Testis (tissue), 2 donors: ENCODE measurements at regions not wholly inside any gene's neighbourhood (a gene's known extent, or its start where the extent isn't known, plus 50 kb on each side); places are given as distances from the start of the nearest gene placed in this dataset.

Experiments used
- DNase-seq: peaks from one replicate; pipeline ENCODE4 v3.0.0-alpha.2; 2019
- H3K27ac ChIP-seq, 2 donors: fragments of 200-600 bp; sonication (generic); one replicate each; pipeline ENCODE4 v1.5.1; 2019
- H3K27me3 ChIP-seq: fragments of 200-600 bp; sonication (generic); one replicate; pipeline ENCODE4 v1.5.1; 2019
- H3K36me3 ChIP-seq: fragments of 200-600 bp; sonication (generic); one replicate; pipeline ENCODE4 v1.5.1; 2017; ENCODE audit warnings: low read depth; ENCODE audit errors: missing control alignments
- H3K4me1 ChIP-seq: fragments of 200-600 bp; sonication (generic); one replicate; pipeline ENCODE4 v1.5.1; 2019
- H3K4me3 ChIP-seq, 2 donors: fragments of 200-600 bp; sonication (generic); one replicate each; pipeline ENCODE4 v1.5.1; 2017 to 2019
- H3K9me3 ChIP-seq: fragments of 200-600 bp; sonication (generic); one replicate; pipeline ENCODE4 v1.5.1; 2017
- CTCF ChIP-seq, 3 experiments: fragments of 450-650 bp in 2 of 3; fragments of 200-600 bp in 1 of 3; sonication (generic) in 1 of 3; IDR thresholded peaks; one replicate each; pipeline ENCODE4 v1.5.1; 2016 to 2019; ENCODE audit warnings: antibody characterized with exemption in 3 of 3, mild to moderate bottlenecking in 2 of 3, moderate library complexity in 1 of 3
- POLR2A ChIP-seq: fragments of 450-650 bp; IDR thresholded peaks from one replicate; pipeline ENCODE4 v1.6.1; 2017; ENCODE audit warnings: antibody characterized with exemption, mild to moderate bottlenecking, moderate library complexity
- WGBS, 2 donors: methylation state at CpG; one replicate each; pipeline ENCODE4 v1.1.5; 2018; 5-methylcytosine and 5-hydroxymethylcytosine counted together
- intact Hi-C: fragments of 100-400 bp; cut with DNase I; formaldehyde crosslinking; loops from one replicate; pipeline ENCODE4 v1.15.1; 2023; ENCODE audit warnings: low total_unique reads

GRCh38 chrX:116339407-116339806 lies 97.0 kb upstream of the SLC6A14 start:
- Histone ChIP-seq H3K4me3 (no peak overlapping the region), H3K4me1 (no peaks in the 10 kb centered on the region), H3K27ac (no peak overlapping the region), H3K27me3 (no peaks in the 10 kb centered on the region), H3K36me3 (no peaks in the 10 kb centered on the region), H3K9me3 (no peaks in the 10 kb centered on the region)
- no peak for DNase-seq
- WGBS, 2 donors = 93 to 100% methylated on average over 1 of the region's 1 CpG
- no peak for TF ChIP-seq POLR2A
- TF ChIP-seq CTCF (IDR thresholded peaks at IDR 0.05) = no peak
- intact Hi-C loops = no loop called here

DNA sequence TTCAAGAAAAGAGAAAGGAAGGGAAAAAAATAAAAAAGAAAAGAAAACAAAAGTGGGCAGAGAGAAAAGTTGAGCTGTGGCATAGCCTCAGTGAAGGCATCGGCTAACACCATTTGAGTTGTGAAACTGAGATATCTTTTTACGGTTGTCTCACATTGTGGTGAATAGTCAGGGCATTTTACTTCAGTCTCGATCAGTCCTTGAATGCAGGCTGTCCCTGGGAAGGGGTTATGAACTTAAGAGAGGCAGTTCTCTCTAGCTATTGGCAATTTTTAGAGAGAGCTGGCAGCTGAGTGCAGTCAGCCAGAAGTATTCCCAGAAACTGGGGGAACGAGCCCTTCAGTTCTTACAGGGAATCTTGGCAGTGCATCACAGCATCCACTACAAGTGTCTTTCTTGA lies 93.5 kb upstream of the SLC6A14 start:
- TF ChIP-seq CTCF (IDR thresholded peaks at IDR 0.05) = no peak
- TF ChIP-seq POLR2A = no peak
- DNase-seq = no peak
- H3K4me1 ChIP-seq = no peaks in the 10 kb centered on the region
- intact Hi-C loops = no loop called here
- 36 to 38% methylated on average over 4 of the region's 4 CpGs for WGBS, 2 donors
- H3K4me3 ChIP-seq = no peak overlapping the region
- no peaks in the 10 kb centered on the region for H3K36me3 ChIP-seq
- H3K9me3 ChIP-seq = no peaks in the 10 kb centered on the region
- H3K27me3 ChIP-seq = no peaks in the 10 kb centered on the region
- H3K27ac ChIP-seq = no peak overlapping the region

DNA sequence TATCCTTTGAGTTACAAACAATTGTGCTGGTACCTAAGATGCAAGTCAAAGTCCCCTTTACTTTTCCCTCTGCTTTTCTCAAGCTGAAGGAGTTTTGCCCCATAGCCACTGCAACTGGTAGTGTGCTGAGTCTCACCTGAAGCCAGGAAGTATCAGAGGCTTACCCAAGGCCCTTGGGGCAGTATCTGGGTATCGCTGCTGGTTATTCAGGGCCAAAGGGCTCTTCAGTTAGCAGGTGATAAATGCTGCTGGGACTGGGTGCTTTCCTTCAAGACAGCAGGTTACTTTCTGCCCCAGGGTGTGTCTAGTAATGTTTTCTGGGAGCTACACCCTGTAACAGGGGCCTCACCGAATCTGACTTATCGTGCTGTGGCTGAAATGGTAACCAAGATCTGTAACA lies 90.4 kb upstream of the SLC6A14 start:
- Histone ChIP-seq H3K36me3 (no peaks in the 10 kb centered on the region), H3K9me3 (no peaks in the 10 kb centered on the region), H3K4me3 (no peak overlapping the region), H3K4me1 (no peaks in the 10 kb centered on the region), H3K27me3 (no peaks in the 10 kb centered on the region), H3K27ac (no peak overlapping the region)
- DNase-seq = no peak
- WGBS, 2 donors = 88% methylated on average over 2 of the region's 3 CpGs; no CpG with 5 or more reads in 1 of the 2 donors
- TF ChIP-seq CTCF (IDR thresholded peaks at IDR 0.05) = no peak
- intact Hi-C loops = no loop called here

GRCh38 chrX:116357329-116357728 lies 79.1 kb upstream of the SLC6A14 start:
- DNase-seq = no peak
- H3K4me1 ChIP-seq = no peaks in the 10 kb centered on the region
- WGBS, 2 donors = 14 to 20% methylated on average over 2 of the region's 2 CpGs
- no peak for TF ChIP-seq CTCF (IDR thresholded peaks at IDR 0.05)
- TF ChIP-seq POLR2A = no peak
- H3K36me3 ChIP-seq = no peaks in the 10 kb centered on the region
- intact Hi-C loops = no loop called here
- no peaks in the 10 kb centered on the region for H3K27me3 ChIP-seq
- no peak overlapping the region for H3K4me3 ChIP-seq
- H3K9me3 ChIP-seq = no peaks in the 10 kb centered on the region
- no peak overlapping the region for H3K27ac ChIP-seq

- Histone ChIP-seq H3K36me3 (no peaks in the 10 kb centered on the region), H3K9me3 (no peaks in the 10 kb centered on the region), H3K27me3 (no peaks in the 10 kb centered on the region), H3K4me3 (no peak overlapping the region), H3K27ac (no peak overlapping the region), H3K4me1 (no peaks in the 10 kb centered on the region)
- TF ChIP-seq POLR2A (no peak), CTCF (IDR thresholded peaks at IDR 0.05) (no peak)
- intact Hi-C loops = no loop called here
- WGBS, 2 donors = 80 to 84% methylated on average over 2 of the region's 2 CpGs
- no peak for DNase-seq
Measured at GRCh38 chrX:116378961-116379360, 57.4 kb upstream of the SLC6A14 start.
